Suprapubic skin (tissue), 4 donors: ENCODE measurements at regions not wholly inside any gene's neighbourhood (a gene's known extent, or its start where the extent isn't known, plus 50 kb on each side); places are given as distances from the start of the nearest gene placed in this dataset.

Experiments used
- DNase-seq, 2 donors: peaks; one replicate each; pipeline ENCODE4 v3.0.0-alpha.2; 2019; ENCODE audit warnings: low spot score in 2 of 2
- H3K27ac ChIP-seq: fragments of 200-600 bp; sonication (generic); one replicate; pipeline ENCODE4 v1.5.1; 2019
- H3K27me3 ChIP-seq: fragments of 200-600 bp; sonication (generic); one replicate; pipeline ENCODE4 v1.5.1; 2019
- H3K36me3 ChIP-seq: fragments of 200-600 bp; sonication (generic); one replicate; pipeline ENCODE4 v1.5.1; 2019
- H3K4me1 ChIP-seq: fragments of 200-600 bp; sonication (generic); one replicate; pipeline ENCODE4 v1.5.1; 2019
- H3K4me3 ChIP-seq: fragments of 200-600 bp; sonication (generic); one replicate; pipeline ENCODE4 v1.5.1; 2019; ENCODE audit warnings: mild to moderate bottlenecking
- H3K9me3 ChIP-seq: fragments of 200-600 bp; sonication (generic); one replicate; pipeline ENCODE4 v1.5.1; 2019
- EP300 ChIP-seq: sonication (generic); formaldehyde crosslinking; IDR thresholded peaks from one replicate; pipeline ENCODE4 v1.6.1; 2017; ENCODE audit warnings: antibody characterized with exemption
- POLR2A ChIP-seq, 2 donors: fragments of 450-650 bp; IDR thresholded peaks; one replicate each; pipeline ENCODE4 v1.6.1; 2017; ENCODE audit warnings: antibody characterized with exemption in 2 of 2, mild to moderate bottlenecking in 2 of 2, moderate library complexity in 2 of 2
- POLR2AphosphoS5 ChIP-seq, 3 donors: sonication (generic); formaldehyde crosslinking; IDR thresholded peaks; one replicate each; pipeline ENCODE4 v1.6.1; 2017; ENCODE audit warnings: antibody characterized with exemption in 3 of 3
- WGBS: methylation state at CpG from one replicate; pipeline ENCODE4 v1.1.5; 2018; 5-methylcytosine and 5-hydroxymethylcytosine counted together
- TF ChIP-seq, protein P1 (sequence below), 2 donors: fragments of 200-600 bp in 1 of 2; fragments of 450-650 bp in 1 of 2; sonication (generic) in 1 of 2; IDR thresholded peaks; one replicate each; pipeline ENCODE4 v1.5.1; 2016 to 2019; ENCODE audit warnings: antibody characterized with exemption in 2 of 2, mild to moderate bottlenecking in 1 of 2, moderate library complexity in 1 of 2

- H3K36me3 ChIP-seq = no peaks in the 10 kb centered on the region
- H3K27me3 ChIP-seq = no peaks in the 10 kb centered on the region
- no peak for DNase-seq
- H3K27ac ChIP-seq = peak overlapping the region; percentile 45
- H3K4me1 ChIP-seq = peaks cover 42% of the 10 kb centered on the region
- H3K4me3 ChIP-seq = no peak overlapping the region
- WGBS = 88% methylated on average over 1 of the region's 1 CpG
- H3K9me3 ChIP-seq = no peaks in the 10 kb centered on the region
- TF ChIP-seq, protein P1, sequence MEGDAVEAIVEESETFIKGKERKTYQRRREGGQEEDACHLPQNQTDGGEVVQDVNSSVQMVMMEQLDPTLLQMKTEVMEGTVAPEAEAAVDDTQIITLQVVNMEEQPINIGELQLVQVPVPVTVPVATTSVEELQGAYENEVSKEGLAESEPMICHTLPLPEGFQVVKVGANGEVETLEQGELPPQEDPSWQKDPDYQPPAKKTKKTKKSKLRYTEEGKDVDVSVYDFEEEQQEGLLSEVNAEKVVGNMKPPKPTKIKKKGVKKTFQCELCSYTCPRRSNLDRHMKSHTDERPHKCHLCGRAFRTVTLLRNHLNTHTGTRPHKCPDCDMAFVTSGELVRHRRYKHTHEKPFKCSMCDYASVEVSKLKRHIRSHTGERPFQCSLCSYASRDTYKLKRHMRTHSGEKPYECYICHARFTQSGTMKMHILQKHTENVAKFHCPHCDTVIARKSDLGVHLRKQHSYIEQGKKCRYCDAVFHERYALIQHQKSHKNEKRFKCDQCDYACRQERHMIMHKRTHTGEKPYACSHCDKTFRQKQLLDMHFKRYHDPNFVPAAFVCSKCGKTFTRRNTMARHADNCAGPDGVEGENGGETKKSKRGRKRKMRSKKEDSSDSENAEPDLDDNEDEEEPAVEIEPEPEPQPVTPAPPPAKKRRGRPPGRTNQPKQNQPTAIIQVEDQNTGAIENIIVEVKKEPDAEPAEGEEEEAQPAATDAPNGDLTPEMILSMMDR (IDR thresholded peaks at IDR 0.05) = no peak
Measured at GRCh38 chr2:217655651-217656050, 347.1 kb downstream of the TNS1 start.

GRCh38 chr2:217654168-217654567 lies 348.6 kb downstream of the TNS1 start:
- Histone ChIP-seq H3K27ac (peak overlapping the region; percentile 66), H3K36me3 (no peaks in the 10 kb centered on the region), H3K4me1 (peaks cover 45% of the 10 kb centered on the region), H3K27me3 (no peaks in the 10 kb centered on the region), H3K4me3 (no peak overlapping the region), H3K9me3 (no peaks in the 10 kb centered on the region)
- WGBS = 91% methylated on average over 4 of the region's 4 CpGs
- no peak for DNase-seq
- TF ChIP-seq POLR2AphosphoS5 (IDR thresholded peaks at IDR 0.05) = no peak
- no peak for TF ChIP-seq EP300
- no peak for TF ChIP-seq POLR2A (IDR thresholded peaks at IDR 0.05)
- TF ChIP-seq, protein P1 (IDR thresholded peaks at IDR 0.05) = no peak

- Histone ChIP-seq H3K4me3 (no peak overlapping the region), H3K27ac (peak overlapping the region; percentile 66), H3K36me3 (no peaks in the 10 kb centered on the region), H3K4me1 (peaks cover 45% of the 10 kb centered on the region), H3K27me3 (no peaks in the 10 kb centered on the region), H3K9me3 (no peaks in the 10 kb centered on the region)
- DNase-seq = peak; percentile 84 to 87
- WGBS = 15% methylated on average over 7 of the region's 7 CpGs
- TF ChIP-seq EP300 (no peak), POLR2AphosphoS5 (IDR thresholded peaks at IDR 0.05) (peak in 2 of 3 donors; percentile 14 to 77), POLR2A (IDR thresholded peaks at IDR 0.05) (no peak)
- TF ChIP-seq, protein P1 (IDR thresholded peaks at IDR 0.05) = peak in 1 of 2 donors; percentile 14
Measured at GRCh38 chr2:217652761-217653639, 349.8 kb downstream of the TNS1 start.

DNA sequence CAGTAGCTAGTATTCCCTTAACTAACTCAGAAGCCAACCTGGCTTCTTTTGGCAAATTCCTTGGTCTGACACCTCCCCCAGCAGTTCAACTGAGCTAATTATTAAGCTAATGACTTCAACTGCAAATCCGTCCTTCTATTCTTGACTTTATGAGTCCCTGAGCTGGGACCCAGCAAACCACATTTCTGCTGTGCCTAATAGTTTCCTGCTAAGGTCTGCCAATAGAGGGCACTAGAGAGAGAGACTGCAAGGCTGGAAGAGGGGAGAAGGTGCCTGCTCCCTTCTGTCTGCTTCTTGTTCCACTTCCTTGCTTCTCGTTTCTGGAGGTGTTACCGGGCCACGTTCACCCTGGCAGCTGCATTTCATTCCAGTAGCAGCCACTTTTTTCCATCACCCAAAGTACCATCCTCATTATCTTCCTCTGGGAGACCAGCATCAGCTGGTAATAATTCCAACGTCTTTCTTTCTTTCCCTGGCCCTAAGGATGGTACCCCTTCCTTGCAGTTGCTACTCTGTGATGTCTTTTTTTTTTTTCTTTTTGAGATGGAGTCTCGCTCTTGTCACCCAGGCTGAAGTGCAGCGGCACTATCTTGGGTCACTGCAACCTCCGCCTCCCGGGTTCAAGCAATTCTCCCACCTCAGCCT lies 352.0 kb downstream of the TNS1 start:
- H3K27ac ChIP-seq = no peak overlapping the region
- 60% methylated on average over 9 of the region's 9 CpGs for WGBS
- H3K4me1 ChIP-seq = peaks cover 40% of the 10 kb centered on the region
- H3K4me3 ChIP-seq = no peak overlapping the region
- H3K27me3 ChIP-seq = no peaks in the 10 kb centered on the region
- no peaks in the 10 kb centered on the region for H3K9me3 ChIP-seq
- no peak for DNase-seq
- TF ChIP-seq POLR2A (IDR thresholded peaks at IDR 0.05) (no peak), POLR2AphosphoS5 (IDR thresholded peaks at IDR 0.05) (no peak)
- TF ChIP-seq, protein P1 (IDR thresholded peaks at IDR 0.05) = peak; percentile 37 to 80
- no peaks in the 10 kb centered on the region for H3K36me3 ChIP-seq

DNA sequence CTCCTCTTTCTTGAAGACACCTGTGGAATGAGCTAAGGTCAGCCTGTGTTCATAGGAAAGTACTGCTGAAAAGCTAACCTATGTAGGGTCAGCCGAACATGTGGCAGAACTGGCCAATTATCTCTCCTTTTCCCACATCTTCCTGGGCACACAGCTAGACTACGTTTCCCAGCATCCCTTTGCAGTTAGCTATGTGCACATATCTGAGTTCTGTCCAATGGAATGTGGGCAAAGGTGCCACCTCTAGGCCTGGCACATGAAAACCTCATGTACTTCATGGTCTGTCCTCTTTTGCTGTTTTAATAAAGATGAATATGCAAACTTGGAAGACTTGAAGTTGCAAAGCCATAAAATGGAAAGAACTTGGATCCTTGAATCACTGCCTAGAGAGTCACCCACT lies 352.6 kb downstream of the TNS1 start:
- no peaks in the 10 kb centered on the region for H3K27me3 ChIP-seq
- 74% methylated on average over 2 of the region's 2 CpGs for WGBS
- no peak overlapping the region for H3K4me3 ChIP-seq
- no peaks in the 10 kb centered on the region for H3K36me3 ChIP-seq
- no peaks in the 10 kb centered on the region for H3K9me3 ChIP-seq
- H3K4me1 ChIP-seq = peaks cover 34% of the 10 kb centered on the region
- DNase-seq = no peak
- no peak for TF ChIP-seq POLR2AphosphoS5 (IDR thresholded peaks at IDR 0.05)
- no peak for TF ChIP-seq EP300
- TF ChIP-seq POLR2A (IDR thresholded peaks at IDR 0.05) = no peak
- TF ChIP-seq, protein P1 (IDR thresholded peaks at IDR 0.05) = no peak
- no peak overlapping the region for H3K27ac ChIP-seq
